ENCODE measurements at regions not wholly inside any gene's neighbourhood (a gene's known extent, or its start where the extent isn't known, plus 50 kb on each side); places are given as distances from the start of the nearest gene placed in this dataset.

GRCh38 chr5:174371600-174372094, 326.1 kb downstream of the NSG2 start:
- no peak for DNase-seq

GRCh38 chr5:174374206-174374605, 328.7 kb downstream of the NSG2 start:
- no peak for DNase-seq

- DNase-seq, result no peak
These were observed 330.6 kb downstream of the NSG2 start for GRCh38 chr5:174376056-174376455.

- DNase-seq, result no peak
These were observed 331.3 kb downstream of the NSG2 start for GRCh38 chr5:174376726-174377373.

- DNase-seq, result no peak
These were observed 332.8 kb downstream of the NSG2 start for GRCh38 chr5:174378121-174378874.

- no peak for DNase-seq
These were observed 334.8 kb downstream of the NSG2 start for GRCh38 chr5:174380311-174380710.

- DNase-seq, result no peak
These were observed 335.7 kb downstream of the NSG2 start for GRCh38 chr5:174381241-174381640.

GRCh38 chr5:174383210-174384167, 338.0 kb downstream of the NSG2 start:
- no peak for DNase-seq

- DNase-seq, result no peak
These were observed 339.0 kb downstream of the NSG2 start for GRCh38 chr5:174384509-174384947.

- DNase-seq, result no peak
These were observed 338.1 kb upstream of the MSX2 start for GRCh38 chr5:174386306-174386705.

- no peak for DNase-seq
These were observed 337.5 kb upstream of the MSX2 start for GRCh38 chr5:174386846-174387245.

GRCh38 chr5:174387448-174387847, 336.9 kb upstream of the MSX2 start:
- DNase-seq, result no peak

- no peak for DNase-seq
These were observed 331.5 kb upstream of the MSX2 start for GRCh38 chr5:174392892-174393291.

- no peak for DNase-seq
These were observed 327.8 kb upstream of the MSX2 start for GRCh38 chr5:174396541-174396940.

- DNase-seq, result no peak
These were observed 327.2 kb upstream of the MSX2 start for GRCh38 chr5:174397206-174397605.

- no peak for DNase-seq
These were observed 326.2 kb upstream of the MSX2 start for GRCh38 chr5:174398171-174398570.

- no peak for DNase-seq
These were observed 325.0 kb upstream of the MSX2 start for GRCh38 chr5:174399411-174399810.

- no peak for DNase-seq
These were observed 323.9 kb upstream of the MSX2 start for GRCh38 chr5:174400461-174400860.

- no peak for DNase-seq
These were observed 322.6 kb upstream of the MSX2 start for GRCh38 chr5:174401793-174402192.

GRCh38 chr5:174402222-174402812, 322.1 kb upstream of the MSX2 start:
- no peak for DNase-seq

GRCh38 chr5:174404848-174405247, 319.5 kb upstream of the MSX2 start:
- no peak for DNase-seq

Measured in hypothalamus (tissue), 51 donors.